ENCODE measurements at regions not wholly inside any gene's neighbourhood (a gene's known extent, or its start where the extent isn't known, plus 50 kb on each side); places are given as distances from the start of the nearest gene placed in this dataset.

DNA sequence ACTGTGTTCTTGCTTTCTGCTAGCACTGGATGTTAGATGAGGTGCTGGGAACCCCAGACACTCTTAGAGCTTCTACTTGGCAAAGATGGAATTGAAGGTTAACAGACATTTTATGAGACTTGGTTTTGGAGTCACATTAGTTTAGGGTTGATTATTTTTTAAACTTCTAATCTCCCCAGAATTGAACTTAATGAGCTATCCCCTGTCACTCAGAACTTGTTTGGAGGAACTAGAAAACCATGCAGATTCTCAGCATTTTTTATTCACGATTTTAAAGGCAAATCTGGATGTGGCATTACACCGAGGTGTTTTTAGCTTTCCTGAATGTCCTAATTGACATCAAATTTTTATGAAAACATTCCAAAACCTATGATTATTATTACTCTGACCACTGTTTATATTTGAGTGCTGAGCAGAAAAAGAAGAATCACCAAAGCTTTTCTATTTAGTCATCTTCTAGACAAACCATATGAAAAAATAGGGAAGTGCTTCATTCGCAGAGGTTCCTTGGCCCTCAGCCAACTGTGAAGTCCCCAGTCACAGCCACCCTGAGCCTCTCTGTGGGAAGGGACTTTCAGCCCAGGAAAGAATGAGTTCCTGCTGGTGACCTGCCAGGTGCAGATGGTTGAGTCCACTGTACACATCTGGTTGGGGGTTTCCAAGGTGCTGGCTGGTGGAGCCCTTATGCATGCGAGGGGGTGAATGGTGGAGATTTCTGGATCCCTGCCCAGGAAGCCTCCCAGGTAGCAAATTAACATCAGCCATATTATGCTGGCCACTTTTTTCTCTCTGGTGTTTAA lies 196.0 kb upstream of the TOPAZ1 start:
- DNase-seq (ENCODE audit: low read depth in 3 of 3, low spot score in 2 of 3): no peak

DNA sequence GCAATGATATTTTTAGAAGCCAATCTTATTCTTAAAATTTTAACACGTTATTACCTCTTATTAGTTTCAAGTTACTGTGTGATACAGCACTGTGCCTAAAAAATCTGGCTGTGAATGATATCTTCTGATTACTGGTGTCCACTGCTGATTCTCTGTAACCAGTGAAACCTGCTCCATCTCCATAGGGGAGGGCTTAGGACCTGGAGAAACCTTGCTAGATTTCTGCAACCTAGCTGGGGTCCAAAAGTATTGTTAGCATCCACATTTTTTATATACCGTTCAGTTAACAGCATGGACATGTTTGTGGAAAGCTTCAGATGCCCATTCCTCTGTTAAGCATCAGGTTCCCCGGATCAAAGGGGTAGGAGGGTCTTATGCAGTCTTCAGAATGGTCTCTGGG lies 193.9 kb upstream of the TOPAZ1 start:
- DNase-seq (ENCODE audit: low read depth in 3 of 3, low spot score in 2 of 3): no peak

DNA sequence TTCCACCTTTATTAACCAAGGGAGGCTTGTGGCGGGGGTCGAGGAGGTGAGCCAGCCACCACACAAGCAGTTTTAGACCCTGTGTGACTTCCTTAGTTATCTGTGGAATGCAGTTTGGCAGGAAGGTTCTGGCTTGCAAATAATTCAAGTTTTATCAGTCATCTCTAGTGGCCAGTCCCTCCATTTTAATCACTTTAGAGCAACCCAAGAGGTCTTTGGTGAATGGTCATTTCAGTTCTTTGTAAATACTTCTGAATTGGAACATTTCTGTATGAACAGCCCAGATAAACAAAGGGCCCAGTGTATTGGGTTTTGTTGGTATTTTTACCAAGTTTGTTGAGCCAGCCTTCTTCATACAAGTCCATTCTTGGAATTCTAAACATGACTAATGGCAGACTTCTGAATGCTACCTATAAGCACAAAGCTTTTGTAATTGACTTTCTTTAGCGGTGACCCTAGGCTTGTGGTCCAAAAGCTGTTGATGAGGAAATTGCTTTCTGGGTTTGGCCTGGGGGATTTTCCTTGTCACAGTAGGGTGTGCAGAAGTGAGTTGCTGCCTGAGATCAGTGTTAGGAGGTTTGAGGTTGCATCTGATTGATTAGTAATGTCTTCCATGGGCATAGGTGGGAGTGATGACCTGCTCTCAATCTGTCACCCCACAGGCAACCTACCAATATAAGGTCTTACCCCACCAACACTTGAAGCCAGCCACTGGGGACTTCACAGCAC lies 193.3 kb upstream of the TOPAZ1 start:
- DNase-seq (ENCODE audit: low read depth in 3 of 3, low spot score in 2 of 3): no peak

DNA sequence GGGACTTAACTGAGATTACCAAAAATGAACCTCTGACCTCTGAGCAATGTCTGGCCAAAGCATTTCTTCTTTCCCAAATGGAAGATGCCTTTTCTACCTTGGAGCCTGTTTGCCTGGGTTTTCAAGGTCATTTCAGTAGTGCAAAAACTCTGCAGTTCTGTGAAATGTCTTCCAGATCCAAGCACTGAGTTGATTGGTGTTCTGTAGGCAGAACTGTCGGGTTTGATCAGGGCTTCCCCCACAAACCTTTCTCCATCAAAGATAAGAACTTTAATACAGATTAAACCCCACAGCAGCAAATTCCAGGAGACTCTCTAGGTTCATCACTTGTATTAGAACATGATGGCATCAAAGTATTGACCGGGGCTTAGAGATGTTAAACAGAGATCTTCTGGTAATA lies 192.7 kb upstream of the TOPAZ1 start:
- DNase-seq (ENCODE audit: low read depth in 3 of 3, low spot score in 2 of 3): no peak

DNA sequence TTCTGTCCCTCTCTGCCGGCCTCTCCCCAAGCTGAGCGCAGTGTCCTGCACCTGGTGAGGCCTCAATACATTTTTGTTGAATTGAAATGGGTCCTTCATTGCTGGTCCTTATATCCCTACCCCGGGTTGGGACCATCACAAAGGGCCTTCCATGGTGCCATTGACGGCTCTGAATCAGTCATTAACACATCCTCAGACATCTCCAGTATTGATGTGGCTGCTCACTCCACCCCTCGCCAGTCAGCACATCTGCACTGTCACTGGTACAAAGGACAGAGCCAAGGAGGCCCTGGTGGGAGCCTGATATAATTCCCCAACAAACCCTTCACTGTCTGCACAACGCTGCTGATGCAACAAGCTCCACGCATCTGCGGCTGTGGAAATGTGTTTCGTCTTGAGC lies 191.6 kb upstream of the TOPAZ1 start:
- no peak for DNase-seq (ENCODE audit: low read depth in 3 of 3, low spot score in 2 of 3)

DNA sequence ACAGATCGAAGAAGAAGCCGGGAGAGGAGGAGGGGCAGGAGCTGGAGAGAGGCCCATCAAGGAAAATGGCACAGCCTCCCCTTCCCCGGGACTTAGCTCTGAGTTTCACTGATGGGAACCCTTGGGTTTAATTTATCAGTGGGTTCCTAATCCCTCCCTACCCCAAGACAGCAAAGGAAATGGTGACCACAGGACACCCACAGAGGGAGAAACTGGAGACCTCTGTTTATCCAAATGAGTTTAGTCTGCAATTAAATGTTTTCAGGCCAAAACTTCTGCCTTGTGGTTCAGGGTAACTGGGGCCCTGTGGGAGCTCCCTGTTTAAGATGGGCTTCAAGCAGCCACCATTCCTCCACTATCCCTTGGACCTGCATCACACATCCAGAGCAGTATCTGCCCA lies 190.8 kb upstream of the TOPAZ1 start:
- DNase-seq (ENCODE audit: low read depth in 3 of 3, low spot score in 2 of 3): no peak

DNA sequence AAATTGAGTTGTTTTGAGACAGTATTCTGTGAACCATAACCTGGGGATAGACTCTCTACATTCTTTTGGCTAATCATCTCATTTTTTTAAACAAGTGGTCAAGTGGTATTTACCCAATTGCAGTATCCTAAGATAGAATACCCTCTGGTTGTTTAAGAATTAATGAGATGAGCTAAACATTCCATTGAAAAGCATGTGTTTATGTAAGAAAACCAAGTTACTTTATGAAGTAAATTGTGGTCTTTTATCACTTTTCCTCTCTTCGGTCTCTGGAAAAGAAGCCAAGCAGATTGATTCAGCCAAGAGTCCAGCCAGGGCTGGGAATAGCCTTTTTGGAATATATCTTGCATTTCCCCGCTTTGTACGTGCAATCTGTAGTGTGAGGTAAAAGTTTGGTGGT lies 185.7 kb upstream of the TOPAZ1 start:
- DNase-seq (ENCODE audit: low read depth in 3 of 3, low spot score in 2 of 3): no peak

DNA sequence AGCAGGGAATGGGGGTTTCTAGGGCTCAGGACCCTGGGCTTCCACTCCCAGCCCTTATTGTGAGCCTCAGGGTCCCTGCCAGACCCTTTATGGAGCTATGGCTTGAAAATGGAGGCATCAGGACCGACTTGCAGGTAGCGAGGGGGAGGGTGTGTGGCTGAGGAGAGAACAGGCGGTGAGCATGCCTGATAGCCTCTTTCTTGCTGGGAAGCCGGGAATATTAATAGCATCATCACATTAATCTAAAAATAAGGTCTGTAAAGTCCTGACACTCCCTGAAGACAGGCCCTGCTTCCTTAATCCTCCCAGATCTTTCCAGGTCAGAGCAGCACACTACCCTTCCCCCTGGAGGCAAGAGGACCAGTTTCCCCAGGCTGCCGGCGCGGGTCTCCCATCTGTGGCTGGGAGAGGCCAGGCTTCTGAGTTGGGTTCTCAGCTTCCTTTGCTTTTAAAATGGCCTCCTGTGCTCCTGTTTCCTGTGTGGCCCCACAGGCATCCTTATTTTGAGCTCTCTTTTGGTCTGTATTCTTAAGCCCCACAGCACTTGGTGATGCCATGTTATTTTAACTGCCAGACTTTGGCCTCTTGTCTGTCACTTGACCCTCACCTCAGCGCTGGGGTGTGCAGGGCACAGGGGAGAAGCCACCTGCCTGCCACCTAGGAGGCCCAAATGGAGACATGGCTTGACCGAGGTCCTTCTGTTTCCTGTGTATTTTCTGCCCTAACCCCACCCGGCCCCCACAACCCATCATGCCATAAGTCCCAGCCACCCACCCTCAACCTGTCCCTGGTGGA lies 185.0 kb upstream of the TOPAZ1 start:
- no peak for DNase-seq (ENCODE audit: low read depth in 3 of 3, low spot score in 2 of 3)

DNA sequence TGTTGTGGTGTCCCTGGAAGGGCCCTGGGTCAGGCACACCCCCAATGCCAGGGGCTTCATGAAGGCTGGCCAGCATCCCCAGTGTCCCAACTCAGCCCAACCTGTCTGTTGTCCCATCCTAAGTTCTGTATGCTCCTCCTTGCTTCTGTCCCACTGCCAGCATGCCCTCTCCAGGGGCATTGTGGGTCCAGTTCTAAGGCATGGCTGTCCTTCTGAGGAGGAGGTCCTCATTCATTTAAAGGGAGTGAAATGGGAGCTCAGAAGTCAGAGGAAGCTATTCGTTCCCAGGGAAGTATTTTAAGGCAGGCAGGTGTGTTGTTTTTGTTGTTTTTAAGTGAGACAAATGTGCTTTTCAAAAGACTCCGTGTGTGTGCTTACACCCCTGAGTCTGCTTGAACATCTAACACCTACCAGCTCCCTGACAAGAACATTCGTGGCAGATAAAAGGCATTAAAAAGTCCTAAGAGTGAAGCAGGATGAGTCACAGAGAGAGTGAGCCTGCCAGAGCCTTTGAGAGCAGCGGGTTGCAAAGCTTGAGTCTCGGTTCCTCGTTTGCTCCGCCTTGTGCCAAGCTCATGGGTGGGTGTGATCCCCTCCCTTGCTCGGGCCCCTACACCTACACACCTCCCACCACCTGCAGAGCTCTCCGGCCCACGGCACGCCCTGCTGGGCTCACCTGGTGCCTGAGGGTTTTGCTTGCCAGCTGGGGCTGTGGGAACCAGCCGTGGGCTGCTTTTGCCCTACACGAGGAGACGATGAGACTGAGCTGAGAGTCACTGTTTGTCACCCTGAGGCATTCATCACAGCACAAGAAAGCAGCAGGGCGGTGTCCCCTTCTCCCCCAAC lies 183.4 kb upstream of the TOPAZ1 start:
- no peak for DNase-seq (ENCODE audit: low read depth in 3 of 3, low spot score in 2 of 3)

DNA sequence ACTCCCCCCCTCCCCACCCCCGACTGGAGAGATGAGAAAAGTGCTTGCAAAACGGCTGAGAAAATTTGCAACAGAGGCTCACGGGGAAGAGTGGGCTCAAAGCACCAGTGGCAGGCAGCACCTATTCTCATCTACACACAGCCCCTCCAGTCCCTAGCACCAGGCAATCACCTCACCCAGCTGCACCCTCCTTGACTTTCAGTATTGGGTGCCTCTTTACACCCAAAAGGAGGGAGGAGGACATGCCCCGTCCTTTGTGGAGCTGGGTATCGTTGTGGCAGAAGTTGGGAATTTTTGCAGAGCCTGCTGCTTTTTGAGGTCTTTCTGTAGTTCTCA lies 182.8 kb upstream of the TOPAZ1 start:
- DNase-seq (ENCODE audit: low read depth in 3 of 3, low spot score in 2 of 3): no peak

DNA sequence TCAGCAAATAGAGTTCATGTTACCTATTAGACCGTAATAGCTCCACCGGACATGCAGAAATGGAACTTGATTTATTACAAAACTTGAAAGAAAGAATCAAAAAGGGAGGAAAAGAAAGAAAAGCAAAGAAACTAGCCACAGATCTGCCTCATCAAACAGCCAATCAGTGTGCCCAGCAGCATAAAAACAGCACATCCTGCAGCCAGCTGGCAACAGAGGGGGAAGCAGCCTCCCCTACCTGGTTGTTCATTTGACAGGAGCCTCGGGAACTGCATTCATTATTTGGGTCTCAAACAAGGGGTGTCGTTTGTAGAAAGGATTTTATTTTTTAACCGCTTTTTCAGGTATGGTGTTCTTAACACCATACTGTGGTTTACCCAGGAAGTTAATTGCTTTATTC lies 181.5 kb upstream of the TOPAZ1 start:
- DNase-seq (ENCODE audit: low read depth in 3 of 3, low spot score in 2 of 3): no peak

DNA sequence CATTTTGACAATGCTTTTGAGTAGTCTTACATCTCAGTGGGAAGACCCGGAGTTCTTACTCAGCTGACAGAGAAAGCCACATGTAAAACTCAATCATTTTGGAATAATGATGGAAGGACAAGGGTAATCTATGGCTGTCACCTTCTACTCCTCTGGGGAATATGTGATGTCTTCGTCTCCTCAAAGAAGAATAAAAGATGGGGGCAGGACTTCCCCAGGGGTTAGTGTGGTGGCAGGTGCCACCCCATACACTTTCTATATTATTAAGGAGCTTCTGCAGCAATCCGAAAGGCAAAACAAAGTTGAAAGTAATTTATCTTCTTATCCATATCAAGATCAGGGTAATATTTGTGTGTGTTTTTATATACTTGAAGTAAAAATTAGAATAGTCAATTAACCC lies 180.4 kb upstream of the TOPAZ1 start:
- DNase-seq (ENCODE audit: low read depth in 3 of 3, low spot score in 2 of 3): no peak

DNA sequence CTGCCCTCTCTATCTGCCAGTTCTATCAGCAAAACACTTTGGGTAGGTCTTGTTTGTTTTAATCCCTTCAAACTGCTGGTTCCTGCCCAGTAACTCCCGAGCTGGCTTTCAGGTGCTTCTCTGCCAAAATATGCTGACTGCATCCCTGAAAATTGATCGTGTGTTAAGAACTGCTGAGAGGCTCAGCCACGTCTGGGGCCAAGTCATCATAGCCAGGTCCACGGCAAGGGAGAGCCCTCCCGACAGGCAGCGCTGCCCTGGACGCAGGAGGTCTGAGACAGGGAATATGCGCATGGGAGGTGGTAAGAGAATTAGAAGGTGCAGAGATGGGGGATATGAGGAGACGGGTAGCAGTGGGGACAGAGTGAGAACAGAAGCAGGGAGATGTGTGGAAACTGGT lies 179.7 kb upstream of the TOPAZ1 start:
- no peak for DNase-seq (ENCODE audit: low read depth in 3 of 3, low spot score in 2 of 3)

DNA sequence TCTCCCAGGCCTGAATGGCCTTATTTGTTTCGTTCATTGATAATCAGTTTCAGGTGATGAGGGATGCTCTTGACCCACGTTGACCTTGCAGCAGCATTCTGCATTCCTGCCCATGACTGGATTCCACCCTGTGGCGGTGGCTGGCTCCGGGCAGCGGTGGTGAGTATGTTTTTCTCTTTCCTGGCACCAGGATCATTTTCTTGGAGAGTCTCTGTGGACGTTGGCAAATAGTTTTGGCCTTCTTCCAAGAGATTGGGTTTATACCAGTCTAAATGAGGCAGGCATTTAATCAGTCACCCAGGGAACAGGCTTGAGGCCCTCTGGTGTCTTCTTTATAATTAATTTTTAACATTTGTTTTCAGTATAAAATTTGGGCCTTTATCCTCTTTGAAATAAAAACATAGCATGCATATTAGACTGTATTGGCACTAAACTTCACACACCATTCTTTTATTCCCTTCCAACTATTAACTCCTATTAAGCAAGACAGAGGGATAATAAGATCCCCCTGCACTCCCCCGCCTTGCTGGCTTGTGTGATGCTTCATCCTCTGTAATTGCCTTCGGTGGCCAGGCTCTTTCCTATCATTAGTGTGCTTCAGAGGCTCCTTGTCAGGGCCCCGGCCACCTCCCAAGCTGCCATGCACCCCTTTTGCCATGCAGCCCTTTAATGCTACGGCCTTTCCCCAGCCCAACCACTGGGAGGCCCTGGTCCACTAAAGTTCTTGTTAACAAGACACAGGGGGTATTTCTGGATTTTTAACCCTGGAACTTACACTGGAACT lies 176.2 kb upstream of the TOPAZ1 start:
- DNase-seq (ENCODE audit: low read depth in 3 of 3, low spot score in 2 of 3): no peak

DNA sequence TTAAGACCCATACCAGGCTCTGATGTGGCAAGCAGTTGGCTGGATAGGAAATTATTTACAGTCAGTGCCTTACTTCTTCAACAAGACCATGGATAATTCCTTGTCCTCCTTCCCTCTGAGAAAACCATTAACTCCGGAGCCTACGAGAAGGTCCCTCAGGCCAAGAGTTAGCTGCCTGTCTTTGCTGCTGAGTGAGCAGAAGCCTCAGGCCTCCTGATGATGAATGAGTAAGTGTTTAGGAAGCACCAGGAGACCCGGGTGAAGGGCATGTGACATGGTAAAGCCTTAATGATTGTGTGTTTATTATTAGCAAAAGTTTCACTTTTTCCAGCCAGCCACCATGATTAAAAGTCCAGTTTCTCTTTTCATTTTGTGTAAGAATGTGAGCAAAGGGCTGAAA lies 174.9 kb upstream of the TOPAZ1 start:
- DNase-seq (ENCODE audit: low read depth in 3 of 3, low spot score in 2 of 3): no peak

DNA sequence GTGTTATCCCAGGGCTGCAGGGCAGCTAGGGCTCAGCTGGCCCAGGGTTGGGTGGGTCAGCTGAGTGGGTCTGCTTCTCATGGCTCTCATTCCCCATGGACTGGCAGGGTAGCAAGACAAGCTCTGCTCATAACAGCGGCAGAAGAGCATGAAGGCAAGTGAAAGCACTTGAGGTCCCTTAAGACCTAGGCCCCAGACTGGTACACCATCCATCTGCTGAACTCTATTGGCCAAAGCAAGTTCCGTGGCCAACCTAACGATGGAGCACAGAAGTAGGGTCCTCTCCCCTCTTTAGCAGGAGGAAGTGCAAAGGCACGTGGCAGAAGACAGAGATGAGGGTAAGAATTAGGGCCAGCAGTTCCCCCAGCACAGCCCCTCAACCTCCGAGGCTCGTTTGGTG lies 174.3 kb upstream of the TOPAZ1 start:
- DNase-seq (ENCODE audit: low read depth in 3 of 3, low spot score in 2 of 3): no peak

DNA sequence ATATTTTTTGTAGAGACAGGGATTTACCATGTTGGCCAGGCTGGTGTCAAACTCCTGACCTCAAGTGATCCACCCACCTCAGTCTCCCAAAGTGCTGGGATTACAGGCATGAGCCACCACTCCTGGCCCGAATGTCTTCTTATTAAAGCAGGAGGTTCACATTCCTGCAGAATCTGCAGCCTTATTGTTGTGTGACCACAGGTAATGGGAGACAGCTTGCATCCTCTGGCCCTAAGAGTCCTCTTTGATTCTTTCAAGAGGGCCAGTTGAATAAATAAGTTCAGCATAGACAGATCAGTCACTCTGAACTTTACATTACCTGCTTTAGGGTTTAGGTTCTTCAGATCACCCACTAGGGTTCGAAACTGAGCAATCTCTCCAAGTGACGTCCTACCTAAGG lies 172.9 kb upstream of the TOPAZ1 start:
- DNase-seq (ENCODE audit: low read depth in 3 of 3, low spot score in 2 of 3): no peak

DNA sequence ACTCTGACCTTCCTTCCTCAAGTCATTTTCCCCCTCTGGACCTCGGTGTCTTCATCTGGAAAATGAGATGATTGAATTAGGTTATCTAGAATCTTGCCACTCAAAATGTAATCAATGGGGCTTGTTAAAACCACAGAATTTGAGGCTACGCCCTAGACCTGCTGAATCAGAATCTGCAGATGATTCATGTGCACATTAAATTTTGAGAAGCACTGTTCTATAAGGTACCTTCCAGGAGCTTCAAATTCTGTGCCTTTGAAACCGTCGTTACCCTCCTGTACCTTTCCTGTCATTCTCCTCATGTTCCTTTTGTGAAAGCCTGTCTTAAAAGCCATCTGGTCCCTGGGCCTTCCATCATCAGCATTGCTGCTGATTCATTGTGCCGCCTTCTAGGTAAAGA lies 172.4 kb upstream of the TOPAZ1 start:
- DNase-seq (ENCODE audit: low read depth in 3 of 3, low spot score in 2 of 3): no peak

DNA sequence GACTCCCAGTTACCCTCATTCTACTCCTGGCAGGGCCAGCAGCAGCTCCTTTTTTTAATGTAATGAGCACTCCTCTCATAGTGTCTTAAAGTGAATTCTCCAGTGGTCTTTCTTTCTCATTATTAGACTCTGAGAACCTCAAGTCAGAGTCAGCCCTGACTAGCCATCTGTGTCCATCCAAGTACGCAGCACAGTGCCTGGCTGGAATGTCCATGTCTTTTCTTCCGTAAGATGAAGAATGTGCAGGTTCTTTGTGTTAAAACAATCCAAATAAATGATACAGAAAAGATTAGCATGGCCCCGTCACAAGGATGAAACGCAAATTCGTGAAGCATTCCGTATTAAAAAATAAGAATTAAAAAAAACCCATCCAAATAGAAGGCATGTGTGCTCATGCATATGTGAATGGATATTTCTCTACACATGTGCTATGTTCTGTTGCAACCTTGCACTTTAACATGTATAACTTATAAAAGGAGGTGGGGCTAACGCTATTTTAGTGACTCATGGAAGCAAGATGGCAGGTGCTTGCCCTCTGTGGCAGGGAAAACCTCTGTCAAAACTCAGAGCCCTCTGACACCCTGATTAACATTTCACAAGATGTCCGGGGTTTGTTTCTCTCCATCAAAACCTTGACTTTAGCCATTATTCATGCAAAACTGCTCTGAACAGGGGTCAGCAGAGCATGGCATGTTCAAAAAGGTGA lies 170.7 kb upstream of the TOPAZ1 start:
- no peak for DNase-seq (ENCODE audit: low read depth in 3 of 3, low spot score in 2 of 3)
